ENCODE measurements at regions not wholly inside any gene's neighbourhood (a gene's known extent, or its start where the extent isn't known, plus 50 kb on each side); places are given as distances from the start of the nearest gene placed in this dataset.
"Not testable (repeated sequence)": the region's sequence is repeated elsewhere in the genome, so short reads cannot be mapped to it uniquely, and the experiment has no call there.

GRCh38 chr12:68984796-68985573 lies 52.0 kb upstream of the CPM start:
- BruUV-seq (replicated peaks) = no TSS peak
- TF ChIP-seq SIN3A (IDR thresholded peaks at IDR 0.05; ENCODE audit: borderline replicate concordance, insufficient read depth, low read depth, low read length) (no peak), POLR2AphosphoS5 (IDR thresholded peaks at IDR 0.05; ENCODE audit: low read depth, low read length) (no peak), CTCF (IDR thresholded peaks at IDR 0.05) (no peak), REST (IDR thresholded peaks at IDR 0.05; ENCODE audit: insufficient read depth in 1 of 2, low read depth in 2 of 2, low read length in 1 of 2) (no peak), TCF7L2 (IDR thresholded peaks at IDR 0.05; ENCODE audit: low read depth, low read length) (no peak)
- no peaks in the 10 kb centered on the region for H3K36me3 ChIP-seq (ENCODE audit: control insufficient read depth, insufficient read depth, low read length)
- H3K9me3 ChIP-seq (ENCODE audit: control insufficient read depth, insufficient read depth, low read depth, low read length) = 0 out of 2 replicates have a peak, but pooled peaks cover 5% of the 10 kb centered on the region
- CTCF ChIA-PET = no interaction called here
- no peak overlapping the region for H3K27ac ChIP-seq (ENCODE audit: low read length)
- no peaks in the 10 kb centered on the region for H3K27me3 ChIP-seq (ENCODE audit: control insufficient read depth, insufficient read depth, low read length)
- POLR2A ChIA-PET = no interaction called here
- ATAC-seq (no peak), DNase-seq (ENCODE audit: low read depth, low spot score) (no peak)
- in situ Hi-C loops (cut with HindIII; ENCODE audit: low pct_unique_long_range_greater_than_20kb, low sequenced_read_pairs) = no loop called here
- no peaks in the 10 kb centered on the region for H3K4me1 ChIP-seq (ENCODE audit: control insufficient read depth, insufficient read depth, low read length)
- intact Hi-C loops (cut with micrococcal nuclease; ENCODE audit: unreplicated experiment) = no loop called here
- H3K4me3 ChIP-seq (ENCODE audit: low read depth in 2 of 2, low read length in 2 of 2) = no peak overlapping the region

GRCh38 chr12:68997526-68997925 lies 64.6 kb upstream of the CPM start:
- intact Hi-C loops (cut with micrococcal nuclease; ENCODE audit: unreplicated experiment); POLR2A ChIA-PET; H3K36me3 ChIP-seq (ENCODE audit: control insufficient read depth, insufficient read depth, low read length); CTCF ChIA-PET; BruUV-seq (replicated peaks); H3K27ac ChIP-seq (ENCODE audit: low read length); ATAC-seq; H3K27me3 ChIP-seq (ENCODE audit: control insufficient read depth, insufficient read depth, low read length); DNase-seq (ENCODE audit: low read depth, low spot score); H3K9me3 ChIP-seq (ENCODE audit: control insufficient read depth, insufficient read depth, low read depth, low read length); H3K4me1 ChIP-seq (ENCODE audit: control insufficient read depth, insufficient read depth, low read length); in situ Hi-C loops (cut with HindIII; ENCODE audit: low pct_unique_long_range_greater_than_20kb, low sequenced_read_pairs); H3K4me3 ChIP-seq (ENCODE audit: low read depth in 2 of 2, low read length in 2 of 2): not testable (repeated sequence)

- DNase-seq (ENCODE audit: low read depth, low spot score) (no peak), ATAC-seq (no peak)
- Histone ChIP-seq H3K4me1 (ENCODE audit: control insufficient read depth, insufficient read depth, low read length) (no peaks in the 10 kb centered on the region), H3K27me3 (ENCODE audit: control insufficient read depth, insufficient read depth, low read length) (no peaks in the 10 kb centered on the region), H3K9me3 (ENCODE audit: control insufficient read depth, insufficient read depth, low read depth, low read length) (no peaks in the 10 kb centered on the region), H3K27ac (ENCODE audit: low read length) (no peak overlapping the region), H3K4me3 (ENCODE audit: low read depth in 2 of 2, low read length in 2 of 2) (no peak overlapping the region), H3K36me3 (ENCODE audit: control insufficient read depth, insufficient read depth, low read length) (no peaks in the 10 kb centered on the region)
- in situ Hi-C loops (cut with HindIII; ENCODE audit: low pct_unique_long_range_greater_than_20kb, low sequenced_read_pairs) = no loop called here
- no peak for TF ChIP-seq TCF7L2 (IDR thresholded peaks at IDR 0.05; ENCODE audit: low read depth, low read length)
- TF ChIP-seq REST (IDR thresholded peaks at IDR 0.05; ENCODE audit: insufficient read depth in 1 of 2, low read depth in 2 of 2, low read length in 1 of 2) = no peak
- no peak for TF ChIP-seq SIN3A (IDR thresholded peaks at IDR 0.05; ENCODE audit: borderline replicate concordance, insufficient read depth, low read depth, low read length)
- no peak for TF ChIP-seq CTCF (IDR thresholded peaks at IDR 0.05)
- TF ChIP-seq POLR2AphosphoS5 (IDR thresholded peaks at IDR 0.05; ENCODE audit: low read depth, low read length) = no peak
- POLR2A ChIA-PET = no interaction called here
- no TSS peak for BruUV-seq (replicated peaks)
- CTCF ChIA-PET = no interaction called here
- intact Hi-C loops (cut with micrococcal nuclease; ENCODE audit: unreplicated experiment) = no loop called here
These were observed 65.1 kb upstream of the CPM start for GRCh38 chr12:68998041-68998440.

Measured in Panc1 (cell line).